DND-41 (cell line): ENCODE measurements at regions not wholly inside any gene's neighbourhood (a gene's known extent, or its start where the extent isn't known, plus 50 kb on each side); places are given as distances from the start of the nearest gene placed in this dataset.

ENCODE experiments used
- CTCF ChIP-seq: IDR thresholded peaks from 2 replicates; pipeline ENCODE4 v1.5.1; 2012; ENCODE audit warnings: borderline replicate concordance, low read length, moderate library complexity, mild to moderate bottlenecking; ENCODE audit not compliant: poor library complexity, severe bottlenecking; ENCODE audit errors: extremely low read depth
- EZH2 ChIP-seq: IDR thresholded peaks from 3 replicates; pipeline ENCODE4 v1.6.1; 2012; ENCODE audit warnings: borderline replicate concordance, low read depth, mild to moderate bottlenecking, moderate library complexity, low read length, inconsistent platforms; ENCODE audit not compliant: severe bottlenecking

DNA sequence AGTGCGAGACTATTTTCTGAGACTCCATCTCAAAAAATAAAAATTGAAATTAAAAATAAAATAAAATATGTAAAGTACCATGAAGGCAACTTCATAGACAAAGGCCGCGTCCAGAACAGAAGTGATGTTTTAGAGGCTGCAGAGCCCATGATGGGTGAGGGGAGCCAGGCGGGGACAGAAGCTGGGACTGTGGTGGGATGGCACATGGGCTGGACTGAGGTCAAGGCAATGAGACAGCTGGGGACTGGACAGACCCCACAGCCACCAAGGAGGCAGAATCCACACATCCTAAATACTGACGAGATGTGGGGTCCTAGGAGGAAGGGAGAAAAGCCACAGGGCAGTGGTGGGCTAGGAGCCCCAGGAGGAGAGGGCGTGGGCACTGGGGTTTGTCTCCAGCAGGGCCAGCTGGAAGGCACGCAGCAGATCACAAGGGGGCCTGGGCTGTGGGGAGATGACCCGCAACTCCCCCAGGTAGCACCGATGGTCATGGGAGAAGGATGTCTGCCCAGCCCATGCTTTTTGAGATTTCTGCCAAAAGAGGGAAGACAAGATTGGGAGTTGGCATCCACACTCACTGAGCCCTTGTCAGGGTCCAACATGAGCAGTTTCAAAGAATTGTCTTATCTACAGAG, 74.3 kb downstream of the KCNF1 start:
- TF ChIP-seq CTCF (no peak), EZH2 (no peak)
